ENCODE measurements at regions not wholly inside any gene's neighbourhood (a gene's known extent, or its start where the extent isn't known, plus 50 kb on each side); places are given as distances from the start of the nearest gene placed in this dataset.

DNA sequence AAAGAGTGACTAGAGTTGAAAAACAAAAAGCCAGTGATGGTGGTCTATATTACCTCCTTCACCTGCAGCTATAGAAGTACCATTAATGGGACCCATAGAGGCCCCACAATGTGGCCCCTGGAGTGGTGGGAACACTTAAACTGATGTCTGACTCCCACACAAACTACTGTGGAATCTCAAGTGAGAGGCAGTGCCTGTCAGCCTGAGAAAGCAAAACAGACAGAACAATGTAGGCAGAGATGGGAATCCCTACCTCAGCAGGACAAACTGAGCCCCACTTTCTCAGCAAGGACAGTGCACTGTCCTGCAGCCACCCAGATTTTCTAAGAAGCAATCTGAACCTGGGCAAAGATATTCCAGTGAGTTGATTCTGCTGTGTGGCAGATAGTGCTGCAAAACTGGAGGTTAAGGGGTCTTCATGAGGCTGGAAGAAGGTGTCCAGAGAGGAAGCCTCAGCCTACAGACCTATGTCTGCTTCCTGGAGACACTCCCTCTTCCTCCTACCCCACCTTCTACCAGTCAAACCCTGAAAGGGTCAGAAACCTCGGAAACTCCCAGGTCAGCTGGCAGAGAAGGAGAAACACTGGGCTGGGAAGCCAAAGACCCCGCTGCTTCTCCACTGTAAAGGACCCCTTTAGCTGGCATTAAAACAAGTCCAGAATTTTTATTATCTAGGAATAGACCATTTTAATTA is 228.7 kb downstream of the C1orf94 start:
- H3K79me2 ChIP-seq (ENCODE audit: control insufficient read depth, insufficient read depth, low read length), result no peaks in the 10 kb centered on the region
- H2AFZ ChIP-seq (ENCODE audit: insufficient read depth, low read depth, low read length, poor library complexity, severe bottlenecking), result no peak overlapping the region
- Mint-ChIP-seq H3K27me3 (no peaks in the 10 kb centered on the region), H3K4me1 (no peaks in the 10 kb centered on the region), H3K4me3 (no peak overlapping the region), H3K27ac (no peak overlapping the region), H3K9me3 (ENCODE audit: insufficient read depth) (peaks cover 4% of the 10 kb centered on the region)
- H4K20me1 ChIP-seq (ENCODE audit: control insufficient read depth, insufficient read depth, low read length, poor library complexity, severe bottlenecking), result no peaks in the 10 kb centered on the region
- TF ChIP-seq EZH2 (IDR thresholded peaks at IDR 0.05; ENCODE audit: borderline replicate concordance, insufficient read depth, low read depth, low read length, poor library complexity, severe bottlenecking), result no peak
- TF ChIP-seq, protein P1, sequence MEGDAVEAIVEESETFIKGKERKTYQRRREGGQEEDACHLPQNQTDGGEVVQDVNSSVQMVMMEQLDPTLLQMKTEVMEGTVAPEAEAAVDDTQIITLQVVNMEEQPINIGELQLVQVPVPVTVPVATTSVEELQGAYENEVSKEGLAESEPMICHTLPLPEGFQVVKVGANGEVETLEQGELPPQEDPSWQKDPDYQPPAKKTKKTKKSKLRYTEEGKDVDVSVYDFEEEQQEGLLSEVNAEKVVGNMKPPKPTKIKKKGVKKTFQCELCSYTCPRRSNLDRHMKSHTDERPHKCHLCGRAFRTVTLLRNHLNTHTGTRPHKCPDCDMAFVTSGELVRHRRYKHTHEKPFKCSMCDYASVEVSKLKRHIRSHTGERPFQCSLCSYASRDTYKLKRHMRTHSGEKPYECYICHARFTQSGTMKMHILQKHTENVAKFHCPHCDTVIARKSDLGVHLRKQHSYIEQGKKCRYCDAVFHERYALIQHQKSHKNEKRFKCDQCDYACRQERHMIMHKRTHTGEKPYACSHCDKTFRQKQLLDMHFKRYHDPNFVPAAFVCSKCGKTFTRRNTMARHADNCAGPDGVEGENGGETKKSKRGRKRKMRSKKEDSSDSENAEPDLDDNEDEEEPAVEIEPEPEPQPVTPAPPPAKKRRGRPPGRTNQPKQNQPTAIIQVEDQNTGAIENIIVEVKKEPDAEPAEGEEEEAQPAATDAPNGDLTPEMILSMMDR (IDR thresholded peaks at IDR 0.05), result no peak
- H3K27ac ChIP-seq (ENCODE audit: low read length in 2 of 2), result no peak overlapping the region
- H3K4me3 ChIP-seq (ENCODE audit: control extremely low read depth in 1 of 5, extremely low read depth in 1 of 5, insufficient read depth in 1 of 5, low read depth in 2 of 5, low read length in 4 of 5), result no peak overlapping the region
- WGBS (ENCODE audit: insufficient coverage), result no CpG with 5 or more reads among the region's 2 CpGs
- peaks cover 0 to 5% (median 0%) of the 10 kb centered on the region in 3 donors for H3K9me3 ChIP-seq (ENCODE audit: control extremely low read depth in 1 of 3, control insufficient read depth in 2 of 3, insufficient read depth in 1 of 3, low read length in 2 of 3)
- ChIA-PET POLR2A (no interaction called here), CTCF (no interaction called here)
- H3K36me3 ChIP-seq (replicated peaks in 1 of 2; ENCODE audit: control extremely low read depth in 1 of 2, control insufficient read depth in 1 of 2, extremely low read depth in 1 of 2, insufficient read depth in 2 of 2, low read length in 1 of 2), result no peaks in the 10 kb centered on the region
- no peaks in the 10 kb centered on the region for H3K4me1 ChIP-seq (ENCODE audit: control insufficient read depth in 2 of 2, insufficient read depth in 2 of 2, low read length in 2 of 2)
- H3K27me3 ChIP-seq (replicated peaks in 1 of 4; ENCODE audit: control extremely low read depth in 1 of 4, control insufficient read depth in 3 of 4, insufficient read depth in 4 of 4, low read length in 3 of 4), result peaks cover 0 to 5% (median 0%) of the 10 kb centered on the region in 4 experiments
- ATAC-seq (ENCODE audit: low read depth), result no peak
- no peak for DNase-seq
- intact Hi-C loops (cut with micrococcal nuclease), result no loop called here
- H3K9ac ChIP-seq (ENCODE audit: low read length), result no peak overlapping the region
- no peak overlapping the region for H3K4me2 ChIP-seq (replicated peaks; ENCODE audit: low read depth, low read length, poor library complexity, severe bottlenecking)

GRCh38 chr1:34406377-34406776 is 229.7 kb downstream of the C1orf94 start:
- Histone ChIP-seq H3K27ac (ENCODE audit: low read length in 2 of 2) (no peak overlapping the region), H3K36me3 (replicated peaks in 1 of 2; ENCODE audit: control extremely low read depth in 1 of 2, control insufficient read depth in 1 of 2, extremely low read depth in 1 of 2, insufficient read depth in 2 of 2, low read length in 1 of 2) (no peaks in the 10 kb centered on the region), H4K20me1 (ENCODE audit: control insufficient read depth, insufficient read depth, low read length, poor library complexity, severe bottlenecking) (no peaks in the 10 kb centered on the region), H3K9ac (ENCODE audit: low read length) (no peak overlapping the region), H2AFZ (ENCODE audit: insufficient read depth, low read depth, low read length, poor library complexity, severe bottlenecking) (no peak overlapping the region), H3K4me2 (replicated peaks; ENCODE audit: low read depth, low read length, poor library complexity, severe bottlenecking) (no peak overlapping the region), H3K79me2 (ENCODE audit: control insufficient read depth, insufficient read depth, low read length) (no peaks in the 10 kb centered on the region), H3K4me3 (ENCODE audit: control extremely low read depth in 1 of 5, extremely low read depth in 1 of 5, insufficient read depth in 1 of 5, low read depth in 2 of 5, low read length in 4 of 5) (no peak overlapping the region), H3K9me3 (ENCODE audit: control extremely low read depth in 1 of 3, control insufficient read depth in 2 of 3, insufficient read depth in 1 of 3, low read length in 2 of 3) (peaks cover 0 to 5% (median 0%) of the 10 kb centered on the region in 3 donors), H3K4me1 (ENCODE audit: control insufficient read depth in 2 of 2, insufficient read depth in 2 of 2, low read length in 2 of 2) (no peaks in the 10 kb centered on the region), H3K27me3 (replicated peaks in 1 of 4; ENCODE audit: control extremely low read depth in 1 of 4, control insufficient read depth in 3 of 4, insufficient read depth in 4 of 4, low read length in 3 of 4) (peaks cover 0 to 5% (median 0%) of the 10 kb centered on the region in 4 experiments)
- DNase-seq (no peak), ATAC-seq (ENCODE audit: low read depth) (no peak)
- Mint-ChIP-seq H3K4me1 (no peaks in the 10 kb centered on the region), H3K9me3 (ENCODE audit: insufficient read depth) (peaks cover 4% of the 10 kb centered on the region), H3K27ac (no peak overlapping the region), H3K27me3 (no peaks in the 10 kb centered on the region), H3K4me3 (no peak overlapping the region)
- intact Hi-C loops (cut with micrococcal nuclease), result no loop called here
- TF ChIP-seq, protein P1 (IDR thresholded peaks at IDR 0.05), result no peak
- no peak for TF ChIP-seq EZH2 (IDR thresholded peaks at IDR 0.05; ENCODE audit: borderline replicate concordance, insufficient read depth, low read depth, low read length, poor library complexity, severe bottlenecking)
- ChIA-PET POLR2A (no interaction called here), CTCF (no interaction called here)
- WGBS (ENCODE audit: insufficient coverage), result 33% methylated on average over 3 of the region's 5 CpGs

Measured in B cell (primary cell).